Stomach (tissue), 8 donors: ENCODE measurements at regions not wholly inside any gene's neighbourhood (a gene's known extent, or its start where the extent isn't known, plus 50 kb on each side); places are given as distances from the start of the nearest gene placed in this dataset.

Experiments
- DNase-seq, 2 donors: peaks; one replicate each; pipeline versions ENCODE4 v3.0.0 to v3.0.0-alpha.2; 2013 to 2019
- H3K27ac ChIP-seq, 5 donors: fragments of 200-600 bp in 4 of 5; sonication (generic) in 4 of 5; one replicate each; pipeline ENCODE4 v1.5.1; 2013 to 2019; ENCODE audit warnings: mild to moderate bottlenecking in 1 of 5, moderate library complexity in 1 of 5
- H3K27me3 ChIP-seq, 3 donors: fragments of 200-600 bp; sonication (generic); one replicate each; pipeline ENCODE4 v1.5.1; 2017 to 2019; ENCODE audit warnings: mixed run types in 1 of 3
- H3K36me3 ChIP-seq, 4 donors: fragments of 200-600 bp; sonication (generic); 1 replicate in 3 of 4; 2 replicates in 1 of 4; pipeline ENCODE4 v1.5.1; 2016 to 2019
- H3K4me1 ChIP-seq, 4 donors: fragments of 200-600 bp; sonication (generic); one replicate each; pipeline ENCODE4 v1.5.1; 2016 to 2019
- H3K4me3 ChIP-seq, 4 donors: fragments of 200-600 bp; sonication (generic) in 3 of 4; one replicate each; pipeline ENCODE4 v1.5.1; 2016 to 2019; ENCODE audit warnings: mild to moderate bottlenecking in 1 of 4
- H3K9me3 ChIP-seq, 4 donors: fragments of 200-600 bp; sonication (generic); one replicate each; pipeline ENCODE4 v1.5.1; 2016 to 2019
- CTCF ChIP-seq, 7 experiments: fragments of 450-650 bp in 4 of 7; fragments of 200-600 bp in 3 of 7; sonication (generic) in 3 of 7; IDR thresholded peaks; one replicate each; pipeline ENCODE4 v1.5.1; 2016 to 2019; ENCODE audit warnings: antibody characterized with exemption in 7 of 7, control low read depth in 2 of 7, mild to moderate bottlenecking in 1 of 7
- EP300 ChIP-seq: sonication (generic); formaldehyde crosslinking; IDR thresholded peaks from one replicate; pipeline ENCODE4 v1.6.1; 2017; ENCODE audit warnings: antibody characterized with exemption
- POLR2A ChIP-seq, 4 donors: fragments of 450-650 bp; IDR thresholded peaks; one replicate each; pipeline ENCODE4 v1.6.1; 2016; ENCODE audit warnings: antibody characterized with exemption in 4 of 4, control low read depth in 2 of 4, mild to moderate bottlenecking in 1 of 4, moderate library complexity in 1 of 4
- POLR2AphosphoS5 ChIP-seq, 3 donors: sonication (generic); formaldehyde crosslinking; IDR thresholded peaks; one replicate each; pipeline ENCODE4 v1.6.1; 2016; ENCODE audit warnings: antibody characterized with exemption in 3 of 3
- WGBS, 5 donors: extraction: QIAGEN DNeasy Blood & Tissue Kit in 3 of 5; methylation state at CpG; one replicate each; pipeline versions ENCODE4 v1.1.5 to v1.1.7; 2013 to 2018; 5-methylcytosine and 5-hydroxymethylcytosine counted together
- intact Hi-C: fragments of 100-400 bp; cut with DNase I; formaldehyde crosslinking; loops from one replicate; pipeline ENCODE4 v1.15.1; 2023; ENCODE audit warnings: low total_unique reads
- donor health status: healthy with polysubstance abuse.
- donor health status: Bipolar disorder and iron deficiency.
- donor health status: healthy.

GRCh38 chr2:3097804-3098203 is 279.8 kb downstream of the EIPR1 start:
- Histone ChIP-seq H3K27ac (no peak overlapping the region), H3K4me1 (peaks cover 0 to 9% (median 0%) of the 10 kb centered on the region in 4 donors), H3K27me3 (peaks cover 0 to 29% (median 0%) of the 10 kb centered on the region in 3 donors), H3K9me3 (no peaks in the 10 kb centered on the region), H3K4me3 (no peak overlapping the region), H3K36me3 (no peaks in the 10 kb centered on the region)
- no peak for DNase-seq
- TF ChIP-seq EP300 (no peak), POLR2A (IDR thresholded peaks at IDR 0.05) (no peak), CTCF (IDR thresholded peaks at IDR 0.05) (no peak)
- 89 to 94% (median 93%) methylated on average over 9 of the region's 9 CpGs for WGBS, 5 donors
- intact Hi-C loops: no loop called here

- Histone ChIP-seq H3K36me3 (no peaks in the 10 kb centered on the region), H3K27ac (no peak overlapping the region), H3K9me3 (no peaks in the 10 kb centered on the region), H3K4me3 (no peak overlapping the region), H3K4me1 (no peaks in the 10 kb centered on the region), H3K27me3 (peaks cover 0 to 17% (median 0%) of the 10 kb centered on the region in 3 donors)
- no peak for DNase-seq
- TF ChIP-seq POLR2AphosphoS5 (IDR thresholded peaks at IDR 0.05) (no peak), EP300 (no peak), POLR2A (IDR thresholded peaks at IDR 0.05) (no peak), CTCF (IDR thresholded peaks at IDR 0.05) (no peak)
- WGBS, 5 donors: 64 to 75% (median 72%) methylated on average over 14 of the region's 14 CpGs
- intact Hi-C loops: no loop called here
Measured at GRCh38 chr2:3094999-3095958, 282.3 kb downstream of the EIPR1 start.

GRCh38 chr2:3094318-3094717 is 283.3 kb downstream of the EIPR1 start:
- Histone ChIP-seq H3K9me3 (peaks cover 0 to 2% (median 2%) of the 10 kb centered on the region in 4 donors), H3K27ac (no peak overlapping the region), H3K36me3 (no peaks in the 10 kb centered on the region), H3K4me3 (no peak overlapping the region), H3K4me1 (no peaks in the 10 kb centered on the region), H3K27me3 (peaks cover 0 to 15% (median 0%) of the 10 kb centered on the region in 3 donors)
- 21 to 53% (median 46%) methylated on average over 1 of the region's 1 CpG for WGBS, 5 donors
- intact Hi-C loops: no loop called here
- no peak for DNase-seq
- TF ChIP-seq POLR2A (IDR thresholded peaks at IDR 0.05): no peak
- TF ChIP-seq POLR2AphosphoS5 (IDR thresholded peaks at IDR 0.05): no peak
- TF ChIP-seq CTCF (IDR thresholded peaks at IDR 0.05): no peak
- TF ChIP-seq EP300: no peak

- no peaks in the 10 kb centered on the region for H3K36me3 ChIP-seq
- WGBS, 5 donors: 47 to 63% (median 59%) methylated on average over 2 of the region's 2 CpGs
- H3K27me3 ChIP-seq: peaks cover 0 to 11% (median 0%) of the 10 kb centered on the region in 3 donors
- H3K4me1 ChIP-seq: no peaks in the 10 kb centered on the region
- TF ChIP-seq POLR2A (IDR thresholded peaks at IDR 0.05) (no peak), POLR2AphosphoS5 (IDR thresholded peaks at IDR 0.05) (no peak), EP300 (no peak), CTCF (IDR thresholded peaks at IDR 0.05) (no peak)
- no peak overlapping the region for H3K27ac ChIP-seq
- H3K9me3 ChIP-seq: peaks cover 8 to 17% (median 16%) of the 10 kb centered on the region in 4 donors
- H3K4me3 ChIP-seq: no peak overlapping the region
- intact Hi-C loops: no loop called here
- DNase-seq: no peak
Measured at GRCh38 chr2:3091696-3092095, 285.9 kb downstream of the EIPR1 start.
